Islet of Langerhans (tissue), 1 donor: ENCODE measurements at regions not wholly inside any gene's neighbourhood (a gene's known extent, or its start where the extent isn't known, plus 50 kb on each side); places are given as distances from the start of the nearest gene placed in this dataset.

Source experiments
- FAIRE-seq: peaks from one replicate; lab custom pipeline; 2011; peaks lifted over from hg19 to GRCh38; lab: Jason Lieb, UNC

DNA sequence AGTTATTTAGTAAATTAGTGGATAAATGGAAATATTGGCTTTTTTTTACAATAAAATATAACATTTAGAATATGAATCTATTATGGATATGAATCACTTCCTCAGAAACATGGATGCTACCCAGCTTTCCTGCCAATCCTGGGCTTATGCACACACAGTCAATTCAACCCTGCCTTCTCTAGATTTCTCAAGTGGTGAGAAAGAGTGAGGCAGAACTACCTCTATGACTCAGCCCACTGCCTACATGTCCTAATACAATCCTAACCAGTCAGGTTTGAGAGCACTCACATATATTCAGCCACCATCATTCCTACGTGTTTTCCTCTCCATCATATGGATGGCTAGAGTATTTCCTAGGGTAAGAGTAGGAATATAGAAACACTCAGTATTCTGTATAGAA is 91.1 kb upstream of the ANKRD50 start:
- no peak for FAIRE-seq

DNA sequence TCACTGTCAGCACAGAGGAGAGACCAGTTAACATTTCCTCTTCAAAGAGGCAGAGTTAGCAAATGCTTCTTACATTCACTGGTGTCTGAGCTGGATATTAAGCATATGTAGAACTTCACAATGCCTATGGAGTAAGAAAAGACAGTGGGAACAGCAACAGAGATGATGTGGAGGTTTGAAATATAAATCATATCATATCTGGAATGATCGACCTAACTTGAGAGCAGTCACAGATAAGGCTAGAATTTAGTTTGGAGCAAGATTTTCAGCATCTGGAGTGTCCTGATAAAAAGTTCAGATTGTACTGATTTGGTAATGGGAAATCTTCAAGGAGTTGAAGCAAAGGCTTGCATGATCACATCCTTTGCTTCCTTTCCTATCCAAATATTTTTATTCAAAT is 90.5 kb upstream of the ANKRD50 start:
- FAIRE-seq: no peak

DNA sequence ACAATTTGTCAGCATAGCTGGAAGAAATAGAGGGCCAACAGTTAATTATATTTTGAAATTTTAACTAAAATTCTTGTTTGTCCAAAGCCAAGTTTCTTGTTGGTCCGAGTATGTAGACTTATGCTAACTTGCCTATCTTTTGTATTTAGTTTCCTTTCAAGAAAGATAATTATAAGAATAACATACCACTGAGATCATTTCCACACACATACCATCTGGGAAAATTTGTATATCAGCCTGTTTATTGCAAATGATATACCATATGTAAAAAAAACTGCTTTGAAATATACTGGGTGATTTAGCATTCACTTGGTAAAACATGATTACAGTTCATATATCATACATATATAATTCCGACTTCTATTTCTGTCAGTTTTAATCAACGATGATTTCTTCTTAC is 84.7 kb upstream of the ANKRD50 start:
- no peak for FAIRE-seq

DNA sequence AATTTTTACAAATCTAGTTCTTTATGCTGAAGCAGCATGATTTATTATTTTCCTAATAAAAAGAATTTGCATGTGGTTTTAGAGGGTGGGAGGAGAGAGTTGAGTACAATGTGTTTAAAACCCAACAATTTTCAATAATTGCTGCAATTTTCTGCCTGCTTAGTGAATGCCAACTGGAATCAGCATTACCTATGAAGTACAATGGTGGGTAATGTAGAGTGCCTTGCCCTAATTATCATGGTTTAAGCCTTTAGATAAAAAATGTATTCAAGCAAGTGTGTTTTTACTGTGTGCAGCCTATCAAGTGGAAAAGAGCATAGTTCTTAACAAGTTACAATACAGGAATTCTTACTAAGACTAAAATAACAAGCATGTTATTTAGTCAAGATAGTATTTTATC is 77.9 kb upstream of the ANKRD50 start:
- no peak for FAIRE-seq

DNA sequence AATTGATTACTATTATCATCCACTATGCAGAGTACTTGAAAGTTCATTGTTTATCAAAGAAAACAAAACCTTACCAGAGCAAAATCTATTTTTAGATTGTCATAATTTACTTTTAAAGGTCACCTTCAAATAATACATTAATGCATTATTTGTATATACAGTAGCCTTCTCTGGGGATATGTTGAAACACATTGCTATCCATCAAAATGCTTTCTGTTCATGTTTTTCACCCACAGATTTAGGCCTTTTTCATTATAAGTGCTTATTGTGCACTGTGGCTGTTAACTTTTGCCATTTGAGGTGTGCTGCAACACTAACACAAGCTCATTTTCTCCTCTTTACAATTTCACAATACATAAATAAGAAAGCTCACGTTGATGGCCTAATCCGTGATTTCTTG is 74.1 kb upstream of the ANKRD50 start:
- no peak for FAIRE-seq

DNA sequence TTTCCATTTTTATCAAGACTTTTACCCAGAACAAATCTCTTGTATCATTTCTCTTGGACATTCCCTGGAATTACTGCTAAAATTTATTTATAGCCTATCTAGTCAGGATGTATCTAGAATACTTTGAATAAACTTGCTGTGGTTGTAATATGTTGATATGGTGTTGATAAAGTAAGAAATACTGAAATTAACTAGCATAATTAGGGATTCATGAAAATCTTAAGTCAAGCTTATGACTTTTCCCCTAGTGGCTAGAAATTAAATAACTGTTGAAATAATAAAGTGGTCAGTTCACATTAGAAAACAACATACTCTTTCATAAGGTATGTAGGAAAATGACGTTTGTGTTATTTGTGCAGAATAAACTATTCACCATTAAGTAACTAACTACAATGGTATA is 73.1 kb upstream of the ANKRD50 start:
- no peak for FAIRE-seq

DNA sequence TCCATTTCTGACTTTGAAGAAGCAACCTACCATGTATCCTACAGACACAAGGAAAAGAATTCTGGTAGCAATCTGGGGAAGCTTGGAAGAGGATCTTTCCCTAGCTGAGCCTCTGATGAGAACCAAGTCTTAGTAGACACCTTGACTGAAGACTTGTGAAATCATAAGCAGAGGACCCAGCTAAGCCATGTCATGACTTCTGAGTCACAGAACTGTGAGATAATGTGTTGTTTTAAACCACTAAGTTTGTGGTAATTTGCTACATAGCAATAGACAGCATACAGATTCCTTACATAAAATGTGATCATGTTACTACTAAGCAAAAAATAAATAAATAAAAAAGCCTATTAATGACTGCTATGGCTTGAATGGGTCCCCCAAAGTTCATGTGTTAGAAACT is 71.3 kb upstream of the ANKRD50 start:
- no peak for FAIRE-seq

DNA sequence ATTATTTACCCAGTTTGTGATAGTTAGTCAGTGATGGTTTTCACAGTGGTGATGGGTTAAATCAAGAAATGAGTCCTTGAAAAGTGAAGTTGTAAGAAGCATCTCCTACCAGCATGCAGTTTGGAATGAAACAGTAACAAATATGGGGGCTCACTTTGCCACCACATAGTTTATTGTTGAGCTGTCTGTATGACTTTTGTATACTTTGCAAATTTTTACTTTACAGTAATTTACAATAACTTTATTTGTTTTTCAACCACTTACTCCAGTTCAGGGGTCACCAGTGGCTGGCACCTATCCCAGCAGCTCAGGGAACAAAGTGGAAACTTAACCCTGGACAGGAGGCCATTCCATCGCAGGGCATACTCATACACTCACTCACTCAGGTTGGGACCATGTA is 64.5 kb upstream of the ANKRD50 start:
- FAIRE-seq: no peak

DNA sequence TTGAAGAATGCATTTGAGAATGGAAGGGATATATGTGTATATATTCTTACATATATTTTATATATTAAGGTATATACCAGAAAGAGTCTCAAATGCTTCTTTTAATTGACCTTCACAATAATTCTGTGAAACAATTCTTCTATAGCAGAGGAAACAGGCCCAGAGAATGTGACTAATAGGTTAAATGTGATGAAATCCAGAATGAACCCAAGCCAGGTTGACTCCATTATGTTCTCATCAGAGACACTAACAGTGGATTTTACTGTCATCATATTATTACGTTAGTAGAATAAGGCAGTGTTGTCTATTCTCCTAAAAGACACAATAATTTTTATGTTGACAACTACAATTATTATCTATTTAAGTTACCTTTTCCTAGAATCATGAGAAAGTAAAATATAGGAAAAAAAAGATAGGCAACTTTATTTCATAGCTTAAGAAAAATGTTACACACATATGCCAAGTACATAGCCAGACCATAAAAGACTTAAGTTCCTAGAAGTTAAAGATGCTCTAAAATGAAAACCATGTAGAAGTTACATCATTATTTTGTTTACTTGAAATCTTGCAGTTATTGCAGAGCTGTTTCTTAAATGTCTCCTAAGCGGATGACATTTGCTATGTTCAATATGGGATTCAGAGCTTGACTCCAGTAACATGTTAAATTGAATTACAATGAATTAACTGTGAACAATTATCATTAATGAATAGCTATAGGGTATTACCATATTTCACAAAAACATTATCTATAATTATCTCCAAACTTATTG is 56.2 kb upstream of the ANKRD50 start:
- FAIRE-seq: no peak

DNA sequence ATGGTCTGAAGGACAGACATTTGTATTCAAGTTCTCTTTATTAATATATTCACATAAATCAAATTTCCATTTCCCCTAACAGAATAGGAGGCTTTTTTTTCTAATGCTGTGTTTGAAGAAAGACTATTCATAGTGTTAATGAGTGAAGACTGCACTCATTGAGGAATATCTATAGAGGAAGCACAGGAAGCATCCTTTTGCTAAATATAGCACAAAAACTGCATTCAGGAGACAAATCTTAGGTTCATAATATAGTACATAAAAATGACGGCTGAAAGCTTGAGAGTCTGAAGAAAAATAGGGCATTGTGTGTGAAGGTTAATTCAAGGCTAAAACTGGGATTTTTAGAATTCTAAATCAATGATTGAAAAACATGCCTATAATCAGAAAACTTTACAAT is 50.4 kb upstream of the ANKRD50 start:
- FAIRE-seq: no peak
